Transverse colon (tissue), 4 donors: ENCODE measurements at regions not wholly inside any gene's neighbourhood (a gene's known extent, or its start where the extent isn't known, plus 50 kb on each side); places are given as distances from the start of the nearest gene placed in this dataset.

Source experiments
- DNase-seq: peaks from one replicate; pipeline ENCODE4 v3.0.0-alpha.2; 2019
- H3K27ac ChIP-seq, 4 donors: fragments of 200-600 bp; sonication (generic); 2 replicates each; pipeline ENCODE4 v1.5.1; 2016 to 2018; ENCODE audit warnings: inconsistent platforms in 4 of 4
- H3K27me3 ChIP-seq: fragments of 200-600 bp; sonication (generic); 2 replicates; pipeline ENCODE4 v1.5.1; 2017; ENCODE audit warnings: inconsistent platforms
- H3K36me3 ChIP-seq, 4 donors: fragments of 200-600 bp; sonication (generic); 2 replicates each; pipeline ENCODE4 v1.5.1; 2017 to 2019; ENCODE audit warnings: inconsistent platforms in 4 of 4
- H3K4me1 ChIP-seq, 4 donors: fragments of 200-600 bp; sonication (generic); 2 replicates each; pipeline ENCODE4 v1.5.1; 2017 to 2020; ENCODE audit warnings: inconsistent platforms in 4 of 4
- H3K4me3 ChIP-seq, 4 donors: fragments of 200-600 bp; sonication (generic); 1 replicate in 1 of 4; 2 replicates in 3 of 4; pipeline versions ENCODE4 v1.5.1 to v1.6.1; 2017 to 2019; ENCODE audit warnings: inconsistent platforms in 4 of 4
- H3K9me3 ChIP-seq, 2 donors: fragments of 200-600 bp; sonication (generic); 2 replicates each; pipeline ENCODE4 v1.5.1; 2017 to 2019; ENCODE audit warnings: inconsistent platforms in 2 of 2
- EP300 ChIP-seq: sonication (generic); formaldehyde crosslinking; IDR thresholded peaks from one replicate; pipeline ENCODE4 v1.6.1; 2017; ENCODE audit warnings: antibody characterized with exemption, low read depth
- POLR2A ChIP-seq: fragments of 450-650 bp; IDR thresholded peaks from one replicate; pipeline ENCODE4 v1.6.1; 2016; ENCODE audit warnings: antibody characterized with exemption, mild to moderate bottlenecking, moderate library complexity
- POLR2AphosphoS5 ChIP-seq, 3 donors: sonication (generic); formaldehyde crosslinking; IDR thresholded peaks; one replicate each; pipeline ENCODE4 v1.6.1; 2016; ENCODE audit warnings: antibody characterized with exemption in 3 of 3
- WGBS, 2 donors: methylation state at CpG; one replicate each; pipeline ENCODE4 v1.1.5; 2018; ENCODE audit warnings: low coverage in 1 of 2; 5-methylcytosine and 5-hydroxymethylcytosine counted together
- in situ Hi-C, 4 donors: fragments of 200-750 bp; cut with MboI; loops; one replicate each; pipeline versions ENCODE4 v1.15.0 to v1.15.1; 2017; ENCODE audit warnings: low sequenced_read_pairs in 3 of 4, low pct_ligation_motif_present in 1 of 4, low pct_unique_long_range_greater_than_20kb in 1 of 4
- intact Hi-C: fragments of 100-400 bp; cut with DNase I; formaldehyde crosslinking; loops from one replicate; pipeline ENCODE4 v1.15.1; 2023; ENCODE audit warnings: low total_unique reads
- TF ChIP-seq, protein P1 (sequence below), 5 experiments: fragments of 200-600 bp in 3 of 5; fragments of 450-650 bp in 2 of 5; sonication (generic) in 3 of 5; IDR thresholded peaks; 1 replicate in 2 of 5; 2 replicates in 3 of 5; pipeline ENCODE4 v1.5.1; 2016 to 2017; ENCODE audit warnings: antibody characterized with exemption in 5 of 5, inconsistent platforms in 3 of 5, mild to moderate bottlenecking in 2 of 5, moderate library complexity in 1 of 5

DNA sequence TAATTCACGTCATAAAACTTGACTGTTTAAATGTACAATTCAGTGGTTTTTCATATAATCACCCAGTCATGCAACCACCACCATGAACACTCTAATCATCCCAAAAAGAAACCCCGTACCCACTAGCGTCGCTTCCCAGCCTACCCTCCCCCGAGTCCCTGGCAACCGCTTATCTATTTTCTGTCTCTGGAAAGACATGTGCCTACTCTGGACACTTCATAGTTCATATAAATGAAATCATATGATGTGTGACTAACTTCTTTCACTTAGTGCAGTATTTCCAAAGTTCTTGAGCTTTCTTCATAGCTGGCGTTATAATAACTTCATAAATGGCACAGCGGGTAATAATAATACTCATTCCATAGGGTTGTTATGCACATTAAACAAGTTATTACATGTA lies 215.2 kb downstream of the MYLK4 start:
- in situ Hi-C loops, result no loop called here
- DNase-seq, result no peak
- H3K4me3 ChIP-seq, result no peak overlapping the region
- H3K9me3 ChIP-seq, result no peaks in the 10 kb centered on the region
- intact Hi-C loops, result no loop called here
- no peak for TF ChIP-seq POLR2AphosphoS5 (IDR thresholded peaks at IDR 0.05)
- H3K27ac ChIP-seq, result no peak overlapping the region
- peaks cover 7% of the 10 kb centered on the region for H3K27me3 ChIP-seq
- WGBS, 2 donors, result 71 to 89% methylated on average over 8 of the region's 8 CpGs
- no peaks in the 10 kb centered on the region for H3K4me1 ChIP-seq
- no peaks in the 10 kb centered on the region for H3K36me3 ChIP-seq

DNA sequence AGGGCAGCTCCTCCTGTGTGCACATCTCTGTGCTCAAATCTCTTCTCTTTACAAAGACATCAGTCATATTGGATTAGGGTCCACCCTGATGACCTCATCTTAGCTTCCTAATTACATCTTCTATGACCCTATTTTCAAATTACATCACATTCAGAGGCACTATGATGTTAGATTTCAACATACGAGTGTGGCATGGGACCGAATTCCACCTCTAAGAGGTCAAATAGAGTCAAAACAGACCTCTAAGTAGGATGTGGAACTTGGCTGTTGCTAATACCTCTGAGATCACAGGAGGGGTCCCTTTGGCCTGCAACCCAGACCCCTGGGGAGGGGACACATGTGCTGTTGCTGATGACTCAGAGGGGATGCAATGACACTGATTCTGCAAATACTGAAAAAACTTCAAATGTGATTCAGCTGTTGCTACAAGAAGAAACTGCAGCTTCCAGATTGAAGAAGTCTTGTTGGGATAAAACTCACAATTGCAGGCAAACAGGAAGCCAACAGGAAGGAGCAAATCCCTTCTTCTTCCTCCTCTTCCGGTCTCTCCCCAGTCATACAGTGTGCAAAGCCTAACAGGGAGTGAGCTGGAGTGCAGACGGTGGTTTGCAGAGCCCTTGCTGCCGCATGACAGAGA lies 216.2 kb downstream of the MYLK4 start:
- 54 to 78% methylated on average over 3 to 5 of the region's 5 CpGs for WGBS, 2 donors
- no peak for DNase-seq
- Histone ChIP-seq H3K27me3 (peaks cover 7% of the 10 kb centered on the region), H3K4me3 (no peak overlapping the region), H3K36me3 (no peaks in the 10 kb centered on the region), H3K9me3 (no peaks in the 10 kb centered on the region), H3K4me1 (no peaks in the 10 kb centered on the region), H3K27ac (no peak overlapping the region)
- in situ Hi-C loops, result no loop called here
- TF ChIP-seq EP300 (no peak), POLR2A (no peak), POLR2AphosphoS5 (IDR thresholded peaks at IDR 0.05) (no peak)
- TF ChIP-seq, protein P1, sequence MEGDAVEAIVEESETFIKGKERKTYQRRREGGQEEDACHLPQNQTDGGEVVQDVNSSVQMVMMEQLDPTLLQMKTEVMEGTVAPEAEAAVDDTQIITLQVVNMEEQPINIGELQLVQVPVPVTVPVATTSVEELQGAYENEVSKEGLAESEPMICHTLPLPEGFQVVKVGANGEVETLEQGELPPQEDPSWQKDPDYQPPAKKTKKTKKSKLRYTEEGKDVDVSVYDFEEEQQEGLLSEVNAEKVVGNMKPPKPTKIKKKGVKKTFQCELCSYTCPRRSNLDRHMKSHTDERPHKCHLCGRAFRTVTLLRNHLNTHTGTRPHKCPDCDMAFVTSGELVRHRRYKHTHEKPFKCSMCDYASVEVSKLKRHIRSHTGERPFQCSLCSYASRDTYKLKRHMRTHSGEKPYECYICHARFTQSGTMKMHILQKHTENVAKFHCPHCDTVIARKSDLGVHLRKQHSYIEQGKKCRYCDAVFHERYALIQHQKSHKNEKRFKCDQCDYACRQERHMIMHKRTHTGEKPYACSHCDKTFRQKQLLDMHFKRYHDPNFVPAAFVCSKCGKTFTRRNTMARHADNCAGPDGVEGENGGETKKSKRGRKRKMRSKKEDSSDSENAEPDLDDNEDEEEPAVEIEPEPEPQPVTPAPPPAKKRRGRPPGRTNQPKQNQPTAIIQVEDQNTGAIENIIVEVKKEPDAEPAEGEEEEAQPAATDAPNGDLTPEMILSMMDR (IDR thresholded peaks at IDR 0.05), result no peak
- intact Hi-C loops, result no loop called here

DNA sequence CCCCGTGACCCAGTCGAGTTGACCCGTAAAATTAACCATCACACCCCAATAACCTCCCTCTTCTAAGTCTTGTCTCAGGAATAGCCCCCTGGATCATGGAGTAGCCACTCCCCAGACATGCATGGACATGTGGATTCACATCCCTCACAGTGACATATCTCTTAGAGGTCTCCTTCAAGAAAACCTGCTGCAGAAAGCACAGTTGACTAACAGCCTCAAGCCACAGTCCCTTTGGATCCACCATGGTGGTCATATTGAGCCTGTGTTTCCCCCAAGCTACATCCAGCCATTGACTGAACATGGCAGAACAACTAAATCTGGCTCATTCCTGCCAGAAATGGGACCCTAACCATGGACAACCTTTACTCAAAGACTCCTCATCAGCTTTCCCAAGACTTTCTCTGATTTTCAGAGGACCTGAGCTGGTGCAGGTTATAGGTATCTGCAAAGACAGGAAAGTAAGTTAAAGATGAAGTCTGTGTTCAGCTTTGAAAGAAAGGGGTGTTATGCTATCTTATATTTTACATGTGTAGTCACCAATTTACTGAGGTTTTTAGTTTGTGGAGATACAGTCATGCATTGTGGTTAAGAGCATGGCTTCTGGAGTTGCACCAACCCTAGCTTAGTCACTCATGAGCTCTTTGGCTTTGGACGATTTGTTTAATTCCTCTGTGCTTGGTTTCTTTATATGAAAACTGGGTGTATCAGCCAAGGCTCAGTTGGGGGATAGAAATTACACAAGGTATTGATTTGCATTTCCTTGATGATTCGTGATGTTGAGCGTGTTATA lies 219.1 kb downstream of the MYLK4 start:
- Histone ChIP-seq H3K36me3 (no peaks in the 10 kb centered on the region), H3K4me1 (no peaks in the 10 kb centered on the region), H3K27ac (no peak overlapping the region), H3K9me3 (no peaks in the 10 kb centered on the region), H3K27me3 (peaks cover 6% of the 10 kb centered on the region), H3K4me3 (no peak overlapping the region)
- no peak for TF ChIP-seq POLR2AphosphoS5 (IDR thresholded peaks at IDR 0.05)
- DNase-seq, result no peak
- in situ Hi-C loops, result no loop called here
- 70 to 85% methylated on average over 3 to 6 of the region's 6 CpGs for whole genome bisulfite sequencing, 2 donors
- intact Hi-C loops, result no loop called here

DNA sequence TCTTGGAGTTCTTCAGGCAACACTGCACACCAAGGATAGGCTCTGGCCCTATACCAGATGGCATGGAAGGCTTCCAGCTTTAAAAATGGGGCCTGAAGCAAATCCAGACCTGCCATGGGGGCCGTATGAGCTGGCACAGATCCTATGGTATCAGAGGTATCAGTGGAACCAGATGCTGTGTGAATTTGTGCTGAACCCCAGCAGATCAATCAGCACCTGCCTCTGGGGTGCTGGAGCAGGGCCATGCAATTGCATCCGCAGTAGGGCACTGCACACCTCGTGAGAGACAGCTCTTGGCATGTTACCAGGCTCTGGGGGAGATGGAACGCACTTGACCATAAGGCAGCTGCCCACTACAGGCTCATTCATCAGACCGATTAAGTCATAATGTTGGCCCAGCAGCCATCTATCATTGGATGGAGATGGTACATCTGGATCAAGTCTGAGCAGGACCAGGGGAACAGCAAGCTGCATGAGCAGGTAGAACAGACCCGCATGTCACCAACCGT lies 221.5 kb downstream of the MYLK4 start:
- no peak overlapping the region for H3K27ac ChIP-seq
- no peak for TF ChIP-seq POLR2A
- no peak for TF ChIP-seq EP300
- TF ChIP-seq, protein P1 (IDR thresholded peaks at IDR 0.05), result no peak
- no peak for TF ChIP-seq POLR2AphosphoS5 (IDR thresholded peaks at IDR 0.05)
- WGBS, 2 donors, result 57 to 100% methylated on average over 1 to 7 of the region's 7 CpGs

DNA sequence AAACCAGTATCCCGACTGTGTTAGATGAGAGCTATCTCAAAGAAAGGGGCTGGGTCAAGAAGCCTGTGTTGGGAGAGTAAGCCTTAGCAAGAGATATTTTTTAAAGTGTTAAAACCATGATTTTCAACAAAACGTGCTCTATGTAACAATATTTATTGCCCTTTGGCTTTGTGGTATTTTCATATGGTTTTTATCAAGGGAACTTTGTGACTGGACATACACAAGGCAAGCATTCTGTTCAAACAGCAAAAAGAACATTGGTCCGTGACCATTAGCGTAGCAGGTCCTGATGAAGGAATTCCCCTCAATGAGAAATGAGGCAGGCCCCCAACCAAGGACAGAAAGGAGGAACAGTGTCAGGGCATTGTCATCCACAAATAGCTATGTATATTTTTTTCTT lies 222.6 kb downstream of the MYLK4 start:
- intact Hi-C loops, result no loop called here
- in situ Hi-C loops, result no loop called here
- no peak overlapping the region for H3K4me3 ChIP-seq
- TF ChIP-seq POLR2A (no peak), POLR2AphosphoS5 (IDR thresholded peaks at IDR 0.05) (no peak), EP300 (no peak)
- TF ChIP-seq, protein P1 (IDR thresholded peaks at IDR 0.05), result no peak
- H3K27ac ChIP-seq, result no peak overlapping the region
- DNase-seq, result no peak
- H3K36me3 ChIP-seq, result no peaks in the 10 kb centered on the region
- H3K27me3 ChIP-seq, result no peaks in the 10 kb centered on the region
- no peaks in the 10 kb centered on the region for H3K4me1 ChIP-seq
- no peaks in the 10 kb centered on the region for H3K9me3 ChIP-seq
- WGBS, 2 donors, result 50 to 62% methylated on average over 2 to 4 of the region's 4 CpGs

More for the DNA sequence above, 221.5 kb downstream of the MYLK4 start:
- Histone ChIP-seq H3K9me3 (no peaks in the 10 kb centered on the region), H3K4me1 (no peaks in the 10 kb centered on the region), H3K27me3 (no peaks in the 10 kb centered on the region), H3K36me3 (no peaks in the 10 kb centered on the region), H3K4me3 (no peak overlapping the region)
- intact Hi-C loops (no loop called here), in situ Hi-C loops (no loop called here)
- no peak for DNase-seq
